HG02970 (cell line): ENCODE measurements at regions not wholly inside any gene's neighbourhood (a gene's known extent, or its start where the extent isn't known, plus 50 kb on each side); places are given as distances from the start of the nearest gene placed in this dataset.
"Not testable (repeated sequence)": the region's sequence is repeated elsewhere in the genome, so short reads cannot be mapped to it uniquely, and the experiment has no call there.

Source experiments
- ATAC-seq: cut with Tn5 transposase; IDR thresholded peaks from one replicate; pipeline ENCODE4 v1.9.1; 2021; ENCODE audit warnings: mild to moderate bottlenecking, moderate library complexity, moderate number of reproducible peaks; ENCODE audit not compliant: unreplicated experiment, low FRiP score

DNA sequence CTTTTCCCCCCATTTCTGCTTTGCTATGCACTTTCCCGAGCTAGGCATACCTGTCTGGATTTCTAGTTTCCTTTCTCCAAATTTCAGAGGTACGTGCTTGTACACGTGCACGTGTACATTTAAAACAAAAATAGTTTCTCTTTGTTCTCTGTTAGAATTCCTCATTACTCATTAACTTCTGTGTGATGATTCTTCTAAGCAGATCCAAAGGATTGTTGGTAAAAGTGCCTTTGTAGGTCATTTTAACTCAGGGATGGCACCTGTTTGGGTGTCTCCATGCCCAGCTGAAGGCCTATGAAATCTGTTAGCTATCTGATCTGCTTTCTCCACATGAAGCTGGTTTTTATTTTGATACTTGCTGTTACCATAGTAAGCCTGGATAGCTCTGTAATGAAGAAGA is 264.3 kb downstream of the LPIN1 start:
- ATAC-seq: no peak

DNA sequence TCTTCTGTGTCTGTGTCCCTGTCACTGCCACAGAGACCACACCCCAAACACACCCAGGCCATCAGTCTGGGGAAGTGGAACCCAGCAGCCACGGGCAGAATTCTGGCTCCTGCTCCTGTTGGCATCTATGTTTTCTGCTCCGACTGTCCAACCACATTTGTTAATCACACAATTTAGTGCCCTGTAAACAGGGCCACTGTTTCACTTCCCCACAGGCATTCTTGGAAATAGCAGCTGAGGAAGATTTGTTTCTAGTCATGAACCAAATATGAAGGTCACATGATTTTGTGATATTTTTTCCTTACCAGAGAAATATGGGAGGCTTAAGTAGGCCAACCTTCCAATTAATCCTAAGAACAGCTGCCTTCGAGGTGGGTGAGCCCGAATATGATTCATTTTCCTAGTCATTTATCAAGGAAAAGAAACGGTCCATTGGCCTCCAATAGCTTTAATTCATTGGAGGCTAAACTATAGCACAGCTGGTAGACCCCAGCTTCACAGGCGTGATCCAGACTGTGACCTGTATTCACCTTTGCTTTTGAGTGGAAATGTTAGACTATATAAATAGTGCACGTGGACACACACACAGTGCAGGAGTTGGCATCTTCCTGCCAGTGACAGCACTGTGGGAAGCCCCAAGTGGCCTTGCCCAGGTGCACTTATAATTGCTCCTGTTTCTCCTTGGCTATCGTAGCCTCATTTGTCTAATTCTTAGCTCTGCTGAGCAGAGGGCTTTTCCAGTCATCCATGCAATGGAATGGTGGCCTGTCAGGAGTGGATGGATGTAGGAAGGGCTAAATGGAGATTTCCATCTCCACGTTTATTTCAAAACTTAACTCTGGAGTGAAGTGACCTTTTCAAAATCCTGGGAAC is 267.9 kb downstream of the LPIN1 start:
- ATAC-seq: no peak

DNA sequence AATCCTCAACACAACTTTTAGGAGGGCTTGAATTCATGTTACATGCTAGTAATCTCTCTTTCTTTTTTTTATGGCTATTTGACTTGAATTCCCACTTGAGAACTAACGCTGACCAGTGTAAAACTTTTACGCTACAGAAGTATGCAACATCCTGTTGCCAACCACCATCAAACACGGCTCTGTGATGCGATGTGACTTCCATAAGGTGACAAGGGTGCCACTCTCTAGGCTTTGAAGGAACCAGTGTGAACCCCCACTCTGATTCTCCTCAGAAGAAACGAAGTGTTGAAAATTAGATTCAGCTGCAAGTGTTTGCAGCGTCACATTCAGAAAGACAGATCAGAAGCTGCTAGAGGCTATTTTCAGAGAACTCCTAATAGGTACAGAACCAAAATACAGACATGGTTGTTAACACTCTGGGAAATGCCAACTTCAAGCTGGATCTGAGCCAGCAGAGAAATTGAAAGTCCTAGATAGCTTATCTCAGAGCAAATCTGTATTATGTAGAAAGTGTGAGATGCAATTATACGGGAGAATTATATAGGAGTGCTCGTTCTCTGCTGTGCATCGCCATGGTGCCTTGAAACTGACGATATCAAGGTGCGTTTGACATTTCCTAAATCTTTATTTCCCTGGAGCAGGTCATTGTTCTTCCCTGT is 271.2 kb downstream of the LPIN1 start:
- no peak for ATAC-seq

DNA sequence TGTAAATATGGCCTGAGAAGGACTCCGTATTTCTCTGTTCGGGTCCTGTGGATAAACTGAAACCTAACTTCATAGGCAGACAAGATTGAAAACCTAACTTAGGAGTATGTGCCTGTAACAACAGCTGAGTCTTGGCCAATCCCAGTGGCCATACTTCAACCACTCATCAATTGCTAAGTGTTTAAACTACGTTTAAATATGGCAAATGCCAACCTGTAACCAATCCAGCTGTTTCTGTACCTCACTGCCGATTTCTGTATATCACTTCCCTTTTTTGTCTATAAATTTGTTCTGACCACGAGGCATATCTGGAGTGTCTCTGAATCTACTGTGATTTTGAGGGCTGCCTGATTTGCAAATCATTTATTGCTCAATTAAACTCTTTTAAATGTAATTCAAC is 272.3 kb downstream of the LPIN1 start:
- not testable (repeated sequence) for ATAC-seq

DNA sequence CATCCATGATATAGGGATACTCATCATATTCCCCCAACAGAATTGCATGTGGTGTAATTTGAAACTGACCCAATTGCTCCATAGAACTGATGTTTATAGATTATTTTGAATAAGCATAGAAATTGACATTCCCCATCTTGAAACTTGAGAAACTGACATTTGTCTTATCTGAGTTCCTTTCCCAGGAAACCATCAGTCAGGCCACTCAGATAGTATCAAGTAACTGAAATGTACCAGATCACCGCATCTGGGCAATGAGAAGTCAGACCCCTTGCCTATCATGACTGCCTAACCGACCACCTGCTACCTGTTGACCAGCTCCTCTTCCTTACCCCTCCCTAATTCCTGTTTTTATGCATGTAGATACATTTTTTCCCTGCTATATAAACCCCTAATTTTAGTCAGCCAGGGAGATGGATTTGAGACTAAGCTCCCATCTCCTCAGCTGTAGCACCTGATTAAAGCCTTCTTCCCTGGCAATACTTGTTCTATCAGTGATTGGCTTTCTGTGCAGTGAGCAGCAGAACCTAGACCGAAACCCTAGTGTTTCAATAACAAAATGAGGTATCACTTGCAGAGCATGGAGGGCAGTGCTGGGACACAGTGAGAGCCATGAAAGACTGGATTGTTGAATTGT is 274.5 kb downstream of the LPIN1 start:
- ATAC-seq: no peak

DNA sequence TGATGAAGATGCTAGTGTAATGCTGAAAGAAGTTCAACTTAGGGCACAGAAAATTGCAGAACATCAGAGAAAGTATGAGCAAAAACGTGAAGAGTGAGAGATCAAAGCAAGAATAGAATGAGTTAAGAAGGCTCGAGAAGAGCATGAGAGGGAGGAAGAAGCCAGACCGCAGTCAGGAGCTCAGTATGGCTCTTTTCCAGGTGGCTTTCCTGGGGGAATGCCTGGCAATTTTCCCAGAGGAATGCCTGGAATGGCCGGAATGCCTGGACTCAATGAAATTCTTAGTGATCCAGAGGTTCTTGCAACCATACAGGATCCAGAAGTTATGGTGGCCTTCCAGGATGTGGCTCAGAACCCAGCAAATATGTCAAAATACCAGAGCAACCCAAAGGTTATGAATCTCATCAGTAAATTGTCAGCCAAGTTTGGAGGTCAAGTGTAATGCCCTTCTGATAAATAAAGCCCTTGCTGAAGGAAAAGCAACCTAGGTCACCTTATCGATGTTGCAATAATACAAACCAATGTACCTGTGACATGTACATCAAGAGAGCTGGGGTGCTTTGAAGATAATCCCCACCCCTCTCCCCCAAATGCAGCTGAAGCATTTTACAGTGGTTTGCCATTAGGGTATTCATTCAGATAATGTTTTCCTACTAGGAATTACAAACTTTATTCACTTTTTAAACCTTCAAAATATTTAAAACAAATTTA is 277.9 kb downstream of the LPIN1 start:
- ATAC-seq: not testable (repeated sequence)

DNA sequence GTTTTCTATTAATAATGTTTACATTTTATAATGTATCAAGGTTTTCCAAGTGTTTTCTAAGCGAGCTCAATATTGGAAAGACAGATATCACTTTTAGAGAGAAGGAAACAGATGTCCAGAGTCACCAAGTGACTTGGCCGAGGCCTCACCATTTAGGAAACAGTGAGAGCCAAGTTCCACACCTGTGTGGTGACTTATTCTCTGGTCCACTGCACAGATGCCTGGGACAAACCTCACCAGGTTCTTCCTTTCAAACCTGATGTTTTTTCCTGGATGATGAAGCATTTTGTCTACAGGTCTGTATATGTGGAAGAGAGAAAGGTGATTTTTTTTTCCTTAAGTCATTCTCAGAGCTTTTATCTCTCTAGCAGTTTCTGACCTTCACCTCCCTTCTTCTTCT is 280.7 kb downstream of the LPIN1 start:
- ATAC-seq: no peak

DNA sequence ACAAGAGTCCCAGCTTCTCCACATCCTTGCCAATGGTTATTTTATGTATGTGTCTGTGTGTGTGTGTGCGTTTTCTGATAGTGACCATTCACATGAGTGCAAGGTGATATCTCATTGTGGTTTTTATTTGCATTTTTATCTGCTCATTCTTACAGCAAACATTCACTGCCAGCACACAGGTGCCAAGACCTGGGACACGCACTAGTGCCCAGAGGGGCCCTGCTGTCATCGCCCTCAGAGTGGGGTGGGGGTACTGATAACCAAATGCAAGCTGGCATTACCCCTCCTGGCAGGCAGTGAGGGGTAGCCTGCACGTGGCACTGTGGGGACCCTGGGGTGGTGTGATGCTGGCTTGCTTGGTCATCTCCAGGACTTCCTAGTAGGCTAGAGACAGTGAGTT is 285.4 kb downstream of the LPIN1 start:
- ATAC-seq: no peak

DNA sequence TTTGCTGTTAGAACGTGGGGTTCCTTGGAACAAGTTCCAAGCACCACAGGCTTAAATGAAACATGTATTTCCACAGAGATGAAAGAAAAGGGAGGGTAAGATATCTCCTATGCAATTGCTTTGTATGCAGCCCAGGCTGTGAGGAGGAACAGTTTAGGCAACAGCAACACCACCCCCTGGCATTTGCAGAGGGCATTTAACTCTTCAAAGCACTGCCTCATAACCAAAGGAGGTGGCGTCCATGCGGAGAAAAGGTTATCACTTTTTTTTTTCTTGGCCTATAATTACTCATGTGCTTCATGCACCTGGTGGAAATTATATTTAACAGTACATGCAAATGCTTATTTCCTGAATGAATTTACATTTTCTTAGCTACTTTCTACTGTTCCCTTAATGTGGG is 286.0 kb downstream of the LPIN1 start:
- ATAC-seq: no peak

DNA sequence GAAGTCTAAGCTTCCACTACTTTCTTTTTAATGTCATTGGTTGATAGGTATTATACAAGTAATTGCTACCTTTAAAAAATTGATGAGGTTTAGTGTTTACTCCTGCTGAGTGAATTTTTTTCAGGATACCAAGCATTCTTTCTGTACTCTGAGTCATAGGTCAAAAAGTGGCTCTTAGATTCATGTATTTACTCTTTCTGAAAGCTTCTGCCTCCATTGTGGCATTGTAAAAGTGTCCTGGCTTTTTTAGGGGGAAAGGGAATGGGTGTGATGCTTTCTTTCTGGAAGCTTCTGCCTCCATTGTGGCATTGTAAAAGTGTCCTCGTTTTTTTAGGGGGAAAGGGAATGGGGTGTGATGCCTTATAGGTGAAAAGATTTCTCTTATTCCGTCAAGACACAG is 286.5 kb downstream of the LPIN1 start:
- ATAC-seq: no peak

DNA sequence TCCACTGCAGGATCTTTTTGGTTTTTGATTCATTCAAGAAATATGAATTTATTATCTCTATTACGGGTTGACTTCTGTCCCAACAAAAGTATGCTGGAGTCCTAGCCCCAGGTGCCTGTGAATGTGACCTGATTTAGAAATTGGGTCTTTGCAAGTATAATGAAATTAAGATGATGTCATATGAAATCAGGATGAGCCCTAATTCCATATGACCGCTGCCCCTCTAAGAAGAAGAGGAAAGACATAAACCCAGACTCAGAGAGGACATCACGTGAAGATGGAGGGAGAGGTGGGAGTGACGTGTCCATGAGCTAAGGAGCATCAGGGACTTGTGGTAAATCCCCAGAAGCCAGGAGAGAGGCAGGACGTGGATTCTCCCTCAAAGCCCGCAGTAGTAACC is 287.1 kb downstream of the LPIN1 start:
- ATAC-seq: no peak

DNA sequence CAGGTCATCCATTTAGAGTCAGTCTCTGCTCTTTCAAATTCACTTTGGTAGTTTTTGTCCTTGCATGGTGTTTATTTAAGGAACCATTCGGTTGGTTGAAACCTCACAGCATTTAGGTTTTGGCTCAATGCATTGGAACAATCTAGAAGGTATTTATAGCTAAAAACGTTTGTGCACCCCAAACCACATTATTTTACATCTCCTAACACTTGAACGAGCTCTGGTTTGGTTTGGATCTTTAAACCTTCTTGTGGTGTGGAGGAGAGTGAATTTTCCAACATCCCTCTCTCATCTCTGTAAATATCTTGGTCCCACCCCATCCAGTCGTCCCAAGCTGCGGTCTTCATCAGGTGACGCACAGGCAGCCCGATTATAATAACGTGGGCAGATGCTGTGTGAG is 287.9 kb downstream of the LPIN1 start:
- ATAC-seq: no peak

DNA sequence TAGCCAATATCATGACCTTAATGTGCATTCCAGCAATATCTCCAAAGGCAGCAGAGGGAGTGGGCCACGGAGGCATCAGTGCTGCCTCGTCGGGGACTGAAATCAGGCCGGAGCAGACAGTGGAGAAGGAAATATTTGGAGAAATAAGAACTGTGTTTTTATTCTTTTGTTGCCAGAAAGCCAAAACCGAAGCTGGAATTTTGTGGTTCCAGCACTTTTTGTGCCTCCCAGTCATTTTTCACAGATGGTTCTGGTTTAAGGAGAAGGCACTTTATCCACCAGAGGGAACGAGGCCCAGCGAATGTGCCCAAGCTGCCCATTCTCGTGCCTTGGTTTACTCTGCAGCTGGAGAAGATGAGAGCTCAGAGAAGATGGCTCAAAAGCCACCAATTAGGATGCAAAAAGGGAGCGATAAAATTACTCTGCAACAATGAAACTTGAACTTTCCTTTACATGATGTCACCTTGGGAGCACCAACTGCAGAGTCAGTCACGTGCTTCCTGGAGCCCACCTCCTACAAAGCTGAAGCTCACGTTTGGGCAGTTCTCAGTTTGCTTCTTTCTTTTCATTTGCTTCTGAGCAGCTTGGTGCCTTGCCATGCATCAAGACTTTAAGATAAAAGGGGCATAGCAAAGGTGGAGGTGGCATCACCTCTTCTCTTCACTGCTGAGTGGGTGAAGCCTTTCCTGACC is 288.7 kb downstream of the LPIN1 start:
- no peak for ATAC-seq

DNA sequence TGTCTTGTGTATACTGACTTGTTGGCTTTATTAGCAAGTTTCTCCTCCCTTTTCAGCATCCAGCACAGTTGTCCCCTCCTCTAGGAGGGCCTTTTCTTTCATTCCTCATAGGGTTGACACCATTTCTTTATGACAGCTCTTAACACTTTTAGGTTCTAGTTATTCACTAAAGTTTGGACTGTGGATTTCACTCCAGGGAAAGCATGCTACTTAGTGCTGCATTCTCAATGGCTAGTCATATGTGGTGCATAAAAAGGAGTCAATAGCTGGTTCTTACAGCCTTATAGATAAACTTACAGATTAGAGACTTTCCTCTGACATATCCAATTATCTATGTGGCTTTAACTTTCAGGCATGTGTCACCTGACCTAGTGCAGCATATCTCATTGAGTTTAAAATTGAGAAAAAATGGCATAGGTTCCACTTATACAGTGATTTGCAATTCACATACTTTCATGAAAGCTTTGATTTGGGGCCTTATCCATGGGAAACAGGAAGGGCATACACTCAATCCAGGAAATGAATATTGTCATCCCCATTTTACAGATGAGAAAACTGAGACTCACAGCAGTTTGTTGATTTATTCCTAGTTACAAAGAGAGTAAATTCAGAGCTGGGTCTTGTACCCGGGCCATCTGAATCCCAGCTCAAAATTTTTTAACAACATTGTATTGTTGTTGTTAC is 289.7 kb downstream of the LPIN1 start:
- ATAC-seq: no peak

DNA sequence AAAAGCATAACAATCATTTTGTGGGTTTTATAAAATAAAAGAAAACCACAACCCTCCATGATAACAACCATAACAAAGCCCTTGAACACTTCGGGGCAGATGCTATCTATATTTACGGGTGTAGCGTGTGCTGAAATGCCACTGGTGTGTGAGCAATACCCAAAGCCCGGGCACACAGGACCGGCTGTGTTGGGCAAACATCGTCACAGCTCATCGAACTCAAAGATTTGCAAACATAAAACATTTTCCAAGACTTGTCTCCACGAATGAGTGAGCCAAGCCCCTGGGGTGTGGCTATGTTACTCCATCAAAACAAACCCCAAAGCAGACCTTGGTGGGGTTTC is 290.2 kb downstream of the LPIN1 start:
- ATAC-seq: no peak

DNA sequence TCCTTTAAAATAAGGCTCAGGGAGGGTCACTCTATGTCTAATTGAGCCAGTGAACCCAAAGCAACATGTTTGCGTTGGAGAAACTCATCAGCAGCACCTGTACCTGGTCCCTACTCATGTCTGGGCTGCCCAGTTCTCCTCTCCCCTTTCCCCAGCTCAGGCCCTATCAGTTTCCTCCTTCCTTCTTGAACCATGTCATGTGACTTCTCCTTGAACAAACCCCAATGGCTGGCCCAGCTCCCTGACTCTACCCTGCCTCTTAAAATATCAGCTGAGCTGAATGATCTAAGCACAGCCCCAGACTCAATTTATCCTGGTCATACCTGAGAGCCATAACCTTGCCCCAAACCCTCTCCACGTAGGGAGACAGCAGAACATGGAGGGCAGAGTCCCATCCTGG is 290.9 kb downstream of the LPIN1 start:
- no peak for ATAC-seq

DNA sequence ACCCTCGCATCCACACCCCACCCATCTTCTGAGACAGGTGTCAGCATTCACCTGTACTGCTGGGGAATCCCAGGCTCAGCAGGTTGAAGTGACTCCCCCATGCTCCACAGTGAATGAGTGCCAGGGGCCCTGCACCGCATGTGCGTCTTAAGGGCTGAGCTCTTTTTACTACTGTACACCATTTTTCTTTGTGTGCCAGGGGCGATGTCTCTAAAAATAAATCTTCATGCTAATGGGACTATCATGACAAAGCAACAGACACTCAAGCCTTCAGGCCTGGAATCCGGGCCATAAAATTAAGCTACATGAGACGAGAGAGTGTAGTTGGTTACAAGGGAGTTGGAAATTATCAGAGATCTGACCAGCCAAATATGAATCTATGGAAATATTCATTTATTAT is 294.8 kb downstream of the LPIN1 start:
- no peak for ATAC-seq

DNA sequence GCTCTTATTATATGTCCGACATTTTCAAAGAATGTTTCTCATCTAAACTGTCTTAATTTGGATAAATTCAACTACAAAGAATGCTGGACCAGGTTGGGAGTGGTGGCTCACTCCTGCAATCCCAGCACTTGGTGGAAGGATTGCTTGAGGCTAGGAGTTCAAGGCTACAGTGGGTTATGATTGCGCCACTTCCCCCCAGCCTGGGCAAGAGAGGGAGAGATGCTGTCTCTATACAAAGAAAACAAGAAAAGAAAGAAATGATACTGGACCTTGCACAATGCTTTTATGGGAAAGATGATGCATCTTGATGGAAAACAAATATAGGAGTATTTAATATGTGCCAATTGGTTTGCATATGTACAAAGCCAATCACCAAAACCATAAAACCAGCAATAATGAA is 296.7 kb downstream of the LPIN1 start:
- ATAC-seq: no peak

DNA sequence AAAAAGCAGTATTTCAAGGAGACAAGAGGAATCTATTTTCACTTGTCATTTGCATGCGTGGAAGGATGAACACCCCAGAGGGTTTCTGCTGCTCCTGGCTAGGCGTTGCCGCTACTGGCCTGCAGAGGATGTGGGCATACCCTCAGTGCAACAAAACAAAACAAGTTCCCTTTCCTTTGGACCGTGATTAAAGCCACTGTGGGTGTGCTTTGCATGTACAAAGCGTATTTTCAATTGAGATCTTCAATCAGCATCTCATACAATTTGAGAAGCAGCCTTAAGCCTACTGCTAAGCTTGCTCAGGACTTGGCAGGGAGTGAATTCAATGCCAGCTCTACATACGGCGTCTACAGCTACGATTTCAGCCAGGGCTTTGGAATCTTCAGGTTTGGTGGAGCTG is 298.4 kb downstream of the LPIN1 start:
- no peak for ATAC-seq

DNA sequence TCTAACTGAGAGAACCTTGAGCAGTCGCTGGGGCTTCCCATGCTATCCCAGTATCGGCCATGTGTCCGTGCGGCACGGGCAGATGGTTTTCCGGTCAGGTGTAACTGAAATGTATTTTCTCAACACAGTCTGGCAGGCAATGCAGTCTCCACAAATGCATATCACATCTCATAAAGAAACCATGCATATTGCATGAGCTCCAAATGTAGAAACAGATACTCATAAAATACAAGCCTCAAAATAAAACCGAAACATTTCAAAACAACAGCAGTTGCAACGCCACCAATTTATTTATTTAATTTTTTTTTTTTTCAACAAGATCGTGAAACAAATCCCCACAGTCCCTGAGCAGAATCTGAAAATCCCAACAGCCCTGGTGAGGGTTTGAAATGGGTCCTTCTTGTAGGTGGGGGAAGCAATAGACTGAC is 299.4 kb downstream of the LPIN1 start:
- no peak for ATAC-seq
